ENCODE measurements at regions not wholly inside any gene's neighbourhood (a gene's known extent, or its start where the extent isn't known, plus 50 kb on each side); places are given as distances from the start of the nearest gene placed in this dataset.
"Not testable (repeated sequence)": the region's sequence is repeated elsewhere in the genome, so short reads cannot be mapped to it uniquely, and the experiment has no call there.

- Histone ChIP-seq H3K9me3 (peaks cover 4% of the 10 kb centered on the region), H3K36me3 (ENCODE audit: low read depth) (no peaks in the 10 kb centered on the region), H3K4me1 (ENCODE audit: low read depth) (peaks cover 3% of the 10 kb centered on the region), H3K4me3 (no peak overlapping the region)
- DNase-seq: no peak
- no peak for TF ChIP-seq CTCF (IDR thresholded peaks at IDR 0.05)
- intact Hi-C loops (cut with DNase I, micrococcal nuclease): no loop called here
- ATAC-seq: peak; percentile 58
Measured at GRCh38 chr1:114253900-114254299, 100.2 kb upstream of the SYT6 start.

GRCh38 chr1:114251573-114251939, 97.9 kb upstream of the SYT6 start:
- H3K4me3 ChIP-seq: no peak overlapping the region
- ATAC-seq (no peak), DNase-seq (no peak)
- no peaks in the 10 kb centered on the region for H3K36me3 ChIP-seq (ENCODE audit: low read depth)
- no peak for TF ChIP-seq CTCF (IDR thresholded peaks at IDR 0.05)
- H3K4me1 ChIP-seq (ENCODE audit: low read depth): peaks cover 3% of the 10 kb centered on the region
- H3K9me3 ChIP-seq: peaks cover 4% of the 10 kb centered on the region
- intact Hi-C loops (cut with DNase I, micrococcal nuclease): no loop called here

GRCh38 chr1:114250683-114251572, 97.3 kb upstream of the SYT6 start:
- Histone ChIP-seq H3K4me3 (no peak overlapping the region), H3K9me3 (peaks cover 4% of the 10 kb centered on the region), H3K4me1 (ENCODE audit: low read depth) (peaks cover 3% of the 10 kb centered on the region), H3K36me3 (ENCODE audit: low read depth) (no peaks in the 10 kb centered on the region)
- no peak for TF ChIP-seq CTCF (IDR thresholded peaks at IDR 0.05)
- intact Hi-C loops (cut with DNase I, micrococcal nuclease): no loop called here
- ATAC-seq (no peak), DNase-seq (no peak)

- H3K36me3 ChIP-seq (ENCODE audit: low read depth): no peaks in the 10 kb centered on the region
- H3K4me3 ChIP-seq: no peak overlapping the region
- TF ChIP-seq CTCF (IDR thresholded peaks at IDR 0.05): no peak
- peaks cover 4% of the 10 kb centered on the region for H3K9me3 ChIP-seq
- intact Hi-C loops (cut with DNase I, micrococcal nuclease): no loop called here
- no peak for DNase-seq
- H3K4me1 ChIP-seq (ENCODE audit: low read depth): peaks cover 3% of the 10 kb centered on the region
- ATAC-seq: no peak
Measured at GRCh38 chr1:114249691-114250090, 96.0 kb upstream of the SYT6 start.

GRCh38 chr1:114248162-114248561, 94.5 kb upstream of the SYT6 start:
- ATAC-seq (no peak), DNase-seq (no peak)
- intact Hi-C loops (cut with DNase I, micrococcal nuclease): no loop called here
- Histone ChIP-seq H3K9me3 (no peaks in the 10 kb centered on the region), H3K4me3 (no peak overlapping the region), H3K4me1 (ENCODE audit: low read depth) (no peaks in the 10 kb centered on the region), H3K36me3 (ENCODE audit: low read depth) (no peaks in the 10 kb centered on the region)
- TF ChIP-seq CTCF (IDR thresholded peaks at IDR 0.05): no peak

GRCh38 chr1:114242531-114243210, 89.0 kb upstream of the SYT6 start:
- H3K9me3 ChIP-seq; H3K4me1 ChIP-seq (ENCODE audit: low read depth); DNase-seq; intact Hi-C loops (cut with DNase I, micrococcal nuclease); H3K36me3 ChIP-seq (ENCODE audit: low read depth); ATAC-seq; H3K4me3 ChIP-seq: not testable (repeated sequence)
